ENCODE measurements at regions not wholly inside any gene's neighbourhood (a gene's known extent, or its start where the extent isn't known, plus 50 kb on each side); places are given as distances from the start of the nearest gene placed in this dataset.

DNA sequence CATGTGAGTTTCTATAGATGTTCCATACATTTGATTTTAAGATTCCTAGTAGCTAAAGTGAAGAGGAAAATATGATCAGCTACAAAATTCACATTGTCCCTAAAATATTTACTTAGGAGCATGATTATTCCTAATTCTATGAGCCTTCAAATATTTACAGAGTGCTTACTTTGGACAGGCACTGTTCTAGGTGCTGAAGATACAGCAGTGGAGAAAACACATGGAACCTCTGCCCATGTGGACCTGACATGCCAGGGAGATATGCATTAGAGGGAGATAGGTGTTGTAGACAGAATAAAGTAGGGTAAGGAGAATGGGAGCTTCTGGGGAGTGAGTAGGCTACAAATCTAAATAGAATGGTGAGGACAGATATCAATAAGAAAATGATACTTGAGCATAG lies 62.6 kb upstream of the TACR1 start:
- Histone ChIP-seq H3K27me3 (replicated peaks in 1 of 7) (no peaks in the 10 kb centered on the region), H3K4me1 (no peaks in the 10 kb centered on the region), H3K9me3 (peaks cover 12 to 96% (median 79%) of the 10 kb centered on the region in 8 donors), H3K27ac (no peak overlapping the region), H3K4me3 (no peak overlapping the region), H3K36me3 (no peaks in the 10 kb centered on the region)
- intact Hi-C loops (cut with DNase I; ENCODE audit: low total_unique reads), result no loop called here
- no peak for TF ChIP-seq POLR2AphosphoS5 (IDR thresholded peaks at IDR 0.05)
- no peak for TF ChIP-seq POLR2A (IDR thresholded peaks at IDR 0.05)
- TF ChIP-seq, protein P1, sequence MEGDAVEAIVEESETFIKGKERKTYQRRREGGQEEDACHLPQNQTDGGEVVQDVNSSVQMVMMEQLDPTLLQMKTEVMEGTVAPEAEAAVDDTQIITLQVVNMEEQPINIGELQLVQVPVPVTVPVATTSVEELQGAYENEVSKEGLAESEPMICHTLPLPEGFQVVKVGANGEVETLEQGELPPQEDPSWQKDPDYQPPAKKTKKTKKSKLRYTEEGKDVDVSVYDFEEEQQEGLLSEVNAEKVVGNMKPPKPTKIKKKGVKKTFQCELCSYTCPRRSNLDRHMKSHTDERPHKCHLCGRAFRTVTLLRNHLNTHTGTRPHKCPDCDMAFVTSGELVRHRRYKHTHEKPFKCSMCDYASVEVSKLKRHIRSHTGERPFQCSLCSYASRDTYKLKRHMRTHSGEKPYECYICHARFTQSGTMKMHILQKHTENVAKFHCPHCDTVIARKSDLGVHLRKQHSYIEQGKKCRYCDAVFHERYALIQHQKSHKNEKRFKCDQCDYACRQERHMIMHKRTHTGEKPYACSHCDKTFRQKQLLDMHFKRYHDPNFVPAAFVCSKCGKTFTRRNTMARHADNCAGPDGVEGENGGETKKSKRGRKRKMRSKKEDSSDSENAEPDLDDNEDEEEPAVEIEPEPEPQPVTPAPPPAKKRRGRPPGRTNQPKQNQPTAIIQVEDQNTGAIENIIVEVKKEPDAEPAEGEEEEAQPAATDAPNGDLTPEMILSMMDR (IDR thresholded peaks at IDR 0.05 in 8 of 11, conservative IDR thresholded peaks at IDR 0.05 in 3 of 11), result no peak
- DNase-seq, result no peak

- Histone ChIP-seq H3K27me3 (replicated peaks in 1 of 7) (no peaks in the 10 kb centered on the region), H3K36me3 (no peaks in the 10 kb centered on the region), H3K4me1 (no peaks in the 10 kb centered on the region), H3K27ac (no peak overlapping the region), H3K9me3 (peaks cover 12 to 96% (median 79%) of the 10 kb centered on the region in 8 donors), H3K4me3 (no peak overlapping the region)
- TF ChIP-seq, protein P1 (IDR thresholded peaks at IDR 0.05 in 8 of 11, conservative IDR thresholded peaks at IDR 0.05 in 3 of 11), result no peak
- TF ChIP-seq POLR2A (IDR thresholded peaks at IDR 0.05) (no peak), POLR2AphosphoS5 (IDR thresholded peaks at IDR 0.05) (no peak)
- DNase-seq, result no peak
- intact Hi-C loops (cut with DNase I; ENCODE audit: low total_unique reads), result no loop called here
Measured at GRCh38 chr2:75260946-75261345, 61.6 kb upstream of the TACR1 start.

DNA sequence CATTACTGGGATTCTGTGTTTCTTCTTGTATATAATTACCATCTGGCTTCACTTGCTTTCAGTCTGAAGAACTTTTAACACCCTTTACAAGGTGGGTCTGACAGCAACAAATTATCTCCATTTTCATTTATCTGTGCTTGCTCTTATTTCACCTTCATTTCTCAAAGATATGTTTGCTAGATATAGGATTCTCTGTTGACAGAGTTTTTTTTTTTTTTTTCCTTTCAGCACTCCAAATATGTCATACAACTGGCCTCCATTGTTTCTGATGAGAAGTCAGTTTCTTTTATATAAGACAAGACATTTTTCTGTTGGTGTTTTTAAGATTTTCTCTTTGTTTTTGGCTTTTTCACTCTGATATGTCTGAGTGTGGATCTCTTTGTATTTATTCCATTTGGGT lies 59.3 kb upstream of the TACR1 start:
- H3K4me3 ChIP-seq, result no peak overlapping the region

GRCh38 chr2:75256485-75256884 lies 57.2 kb upstream of the TACR1 start:
- no peak overlapping the region for H3K27ac ChIP-seq
- 61 to 88% (median 78%) methylated on average over 1 of the region's 1 CpG for WGBS, 5 donors
- no peaks in the 10 kb centered on the region for H3K27me3 ChIP-seq (replicated peaks in 1 of 7)
- H3K9me3 ChIP-seq, result peaks cover 12 to 79% (median 63%) of the 10 kb centered on the region in 8 donors
- intact Hi-C loops (cut with DNase I; ENCODE audit: low total_unique reads), result no loop called here
- no peak overlapping the region for H3K4me3 ChIP-seq
- no peaks in the 10 kb centered on the region for H3K36me3 ChIP-seq
- TF ChIP-seq POLR2A (IDR thresholded peaks at IDR 0.05) (no peak), POLR2AphosphoS5 (IDR thresholded peaks at IDR 0.05) (no peak)
- TF ChIP-seq, protein P1 (IDR thresholded peaks at IDR 0.05 in 8 of 11, conservative IDR thresholded peaks at IDR 0.05 in 3 of 11), result no peak
- DNase-seq, result no peak
- no peaks in the 10 kb centered on the region for H3K4me1 ChIP-seq

More for the DNA sequence above, 59.3 kb upstream of the TACR1 start:
- no peaks in the 10 kb centered on the region for H3K4me1 ChIP-seq
- intact Hi-C loops (cut with DNase I; ENCODE audit: low total_unique reads), result no loop called here
- no peak overlapping the region for H3K27ac ChIP-seq
- DNase-seq, result no peak
- peaks cover 12 to 84% (median 71%) of the 10 kb centered on the region in 8 donors for H3K9me3 ChIP-seq
- no peaks in the 10 kb centered on the region for H3K36me3 ChIP-seq
- TF ChIP-seq POLR2A (IDR thresholded peaks at IDR 0.05), result no peak
- TF ChIP-seq POLR2AphosphoS5 (IDR thresholded peaks at IDR 0.05), result no peak
- TF ChIP-seq, protein P1 (IDR thresholded peaks at IDR 0.05 in 8 of 11, conservative IDR thresholded peaks at IDR 0.05 in 3 of 11), result no peak
- H3K27me3 ChIP-seq (replicated peaks in 1 of 7), result no peaks in the 10 kb centered on the region

All from spleen (tissue), 11 donors.